GM23338 (cell line): ENCODE measurements at regions not wholly inside any gene's neighbourhood (a gene's known extent, or its start where the extent isn't known, plus 50 kb on each side); places are given as distances from the start of the nearest gene placed in this dataset.

ENCODE experiments used
- ATAC-seq: fragments of 200-7000 bp; cut with Tn5 transposase; 3 replicates; pipeline ENCODE4 v1.9.1; 2020
- DNase-seq: peaks from one replicate; pipeline ENCODE4 v3.0.0-alpha.2; 2015; ENCODE audit warnings: low spot score
- H2AFZ ChIP-seq: fragments of 200-600 bp; sonication (generic); 2 replicates; pipeline ENCODE4 v1.8.0; 2016; ENCODE audit warnings: antibody characterized with exemption, mild to moderate bottlenecking, moderate library complexity
- H3F3A ChIP-seq: fragments of 200-600 bp; sonication (generic); replicated peaks from 2 replicates; pipeline ENCODE4 v1.8.0; 2017; ENCODE audit warnings: antibody characterized with exemption, mixed run types, low read depth
- H3K27ac ChIP-seq: fragments of 200-600 bp; sonication (generic); 2 replicates; pipeline ENCODE4 v1.6.1; 2016; ENCODE audit warnings: low read depth
- H3K27me3 ChIP-seq: fragments of 200-600 bp; sonication (generic); 2 replicates; pipeline ENCODE4 v1.8.0; 2016; ENCODE audit warnings: mild to moderate bottlenecking, mixed run types, moderate library complexity; ENCODE audit not compliant: insufficient read depth
- H3K36me3 ChIP-seq: fragments of 200-600 bp; sonication (generic); 2 replicates; pipeline ENCODE4 v1.8.0; 2016; ENCODE audit warnings: mild to moderate bottlenecking; ENCODE audit not compliant: insufficient read depth
- H3K4me1 ChIP-seq: fragments of 200-600 bp; sonication (generic); 2 replicates; pipeline ENCODE4 v1.8.0; 2016; ENCODE audit warnings: mild to moderate bottlenecking, moderate library complexity; ENCODE audit not compliant: insufficient read depth
- H3K4me2 ChIP-seq: fragments of 200-600 bp; sonication (generic); 2 replicates; pipeline ENCODE4 v1.7.1; 2017; ENCODE audit warnings: mixed run types
- H3K4me3 ChIP-seq: fragments of 200-600 bp; sonication (generic); 2 replicates; pipeline ENCODE4 v1.6.1; 2016; ENCODE audit warnings: mixed run types
- H3K79me2 ChIP-seq: fragments of 200-600 bp; sonication (generic); replicated peaks from 2 replicates; pipeline ENCODE4 v1.8.0; 2017; ENCODE audit warnings: mild to moderate bottlenecking; ENCODE audit not compliant: insufficient read depth
- H3K9me2 ChIP-seq: fragments of 200-600 bp; sonication (generic); 2 replicates; pipeline ENCODE4 v1.8.0; 2017; ENCODE audit not compliant: insufficient read depth
- H4K20me1 ChIP-seq: fragments of 200-600 bp; sonication (generic); replicated peaks from 2 replicates; pipeline ENCODE4 v1.8.0; 2017; ENCODE audit warnings: mild to moderate bottlenecking; ENCODE audit not compliant: insufficient read depth
- H3K27ac Mint-ChIP-seq: 2 replicates; pipeline ENCODE4 v1.8.0; 2020; ENCODE audit warnings: inconsistent platforms, mild to moderate bottlenecking, moderate library complexity, mixed read lengths
- H3K27me3 Mint-ChIP-seq: 3 replicates; pipeline ENCODE4 v1.8.0; 2022; ENCODE audit warnings: low read depth, mild to moderate bottlenecking, moderate library complexity, mixed read lengths, inconsistent platforms; ENCODE audit not compliant: insufficient read depth, poor library complexity
- H3K36me3 Mint-ChIP-seq: 3 replicates; pipeline ENCODE4 v1.8.0; 2021; ENCODE audit warnings: low read depth, mild to moderate bottlenecking, inconsistent platforms, moderate library complexity, mixed read lengths
- H3K4me1 Mint-ChIP-seq: 3 replicates; pipeline ENCODE4 v1.8.0; 2020; ENCODE audit warnings: mild to moderate bottlenecking, inconsistent platforms, mixed read lengths
- H3K4me3 Mint-ChIP-seq: 3 replicates; pipeline ENCODE4 v1.8.0; 2021; ENCODE audit warnings: moderate library complexity, mild to moderate bottlenecking, inconsistent platforms, mixed read lengths
- H3K9me3 Mint-ChIP-seq: 3 replicates; pipeline ENCODE4 v1.8.0; 2020; ENCODE audit warnings: moderate library complexity, mild to moderate bottlenecking, inconsistent platforms, mixed read lengths
- CREB1 ChIP-seq: fragments of 250-450 bp; sonication (Bioruptor Pico); IDR thresholded peaks from 2 replicates; pipeline ENCODE4 v1.5.0; 2020; ENCODE audit warnings: low read depth, mild to moderate bottlenecking, moderate library complexity
- EZH2 ChIP-seq: fragments of 200-600 bp; sonication (generic); IDR thresholded peaks from one replicate; pipeline ENCODE4 v1.8.0; 2017; ENCODE audit warnings: antibody characterized with exemption, mild to moderate bottlenecking, low read depth; ENCODE audit not compliant: unreplicated experiment
- EZH2phosphoT487 ChIP-seq: fragments of 200-600 bp; sonication (generic); IDR thresholded peaks from one replicate; pipeline ENCODE4 v1.8.1; 2018; ENCODE audit warnings: antibody characterized with exemption; ENCODE audit not compliant: unreplicated experiment
- JUNB ChIP-seq: IDR thresholded peaks from one replicate; pipeline ENCODE4 v1.6.1; 2016; ENCODE audit warnings: antibody characterized with exemption; ENCODE audit not compliant: unreplicated experiment
- NANOG ChIP-seq: IDR thresholded peaks from 2 replicates; pipeline ENCODE4 v1.6.1; 2016; ENCODE audit warnings: antibody characterized with exemption, borderline replicate concordance
- POLR2AphosphoS5 ChIP-seq: IDR thresholded peaks from 2 replicates; pipeline ENCODE4 v1.6.1; 2016; ENCODE audit warnings: antibody characterized with exemption, low read depth
- REST ChIP-seq: IDR thresholded peaks from one replicate; pipeline ENCODE4 v1.6.1; 2018; ENCODE audit warnings: antibody characterized with exemption; ENCODE audit not compliant: unreplicated experiment
- STAT1 ChIP-seq: IDR thresholded peaks from one replicate; pipeline ENCODE4 v1.6.1; 2016; ENCODE audit warnings: antibody characterized with exemption; ENCODE audit not compliant: unreplicated experiment
- ZNF114 ChIP-seq: fragments of 250-450 bp; sonication (Bioruptor Pico); IDR thresholded peaks from 2 replicates; pipeline ENCODE4 v1.5.0; 2020; ENCODE audit warnings: mild to moderate bottlenecking, moderate library complexity
- ZNF331 ChIP-seq: fragments of 250-450 bp; sonication (Bioruptor Pico); IDR thresholded peaks from 2 replicates; pipeline ENCODE4 v1.5.0; 2020; ENCODE audit warnings: low read depth, mild to moderate bottlenecking, moderate library complexity
- ZNF462 ChIP-seq: fragments of 250-450 bp; sonication (Bioruptor Pico); IDR thresholded peaks from 2 replicates; pipeline ENCODE4 v1.5.0; 2020; ENCODE audit warnings: mild to moderate bottlenecking, moderate library complexity
- TF ChIP-seq, protein P1 (sequence below), 2 experiments: fragments of 200-600 bp in 1 of 2; sonication (generic) in 1 of 2; conservative IDR thresholded peaks; 2 replicates each; pipeline versions ENCODE4 v1.5.1 to v1.6.1; 2016 to 2017; ENCODE audit warnings: antibody characterized with exemption in 2 of 2, low read depth in 2 of 2, mild to moderate bottlenecking in 2 of 2, moderate library complexity in 1 of 2
- TF ChIP-seq, protein P2 (sequence below): IDR thresholded peaks from 2 replicates; pipeline ENCODE4 v1.6.1; 2016; ENCODE audit warnings: antibody characterized with exemption

GRCh38 chr2:175476374-175476773 lies 294.9 kb upstream of the ATP5MC3 start:
- Histone ChIP-seq H3K36me3 (no peaks in the 10 kb centered on the region), H3K4me2 (no peak overlapping the region), H3K27ac (no peak overlapping the region), H2AFZ (no peak overlapping the region), H4K20me1 (no peaks in the 10 kb centered on the region), H3F3A (no peaks in the 10 kb centered on the region), H3K9me2 (no peaks in the 10 kb centered on the region; the same call in 1 of the 2 replicates), H3K27me3 (no peaks in the 10 kb centered on the region), H3K4me1 (peaks cover 6% of the 10 kb centered on the region; the same call in 1 of the 2 replicates), H3K4me3 (no peak overlapping the region), H3K79me2 (no peaks in the 10 kb centered on the region)
- Mint-ChIP-seq H3K9me3 (no peaks in the 10 kb centered on the region; the same call in 2 of the 3 replicates), H3K36me3 (no peaks in the 10 kb centered on the region; the same call in 2 of the 3 replicates), H3K27me3 (peaks cover 3% of the 10 kb centered on the region), H3K27ac (no peak overlapping the region), H3K4me1 (peaks cover 2% of the 10 kb centered on the region; the same call in 2 of the 3 replicates), H3K4me3 (no peak overlapping the region)
- DNase-seq (no peak), ATAC-seq (no peak)
- TF ChIP-seq ZNF114 (no peak), EZH2 (no peak), ZNF331 (CRISPR knock-in tag) (no peak), ZNF462 (CRISPR knock-in tag) (no peak), NANOG (no peak), REST (no peak), EZH2phosphoT487 (no peak), CREB1 (CRISPR knock-in tag) (no peak), STAT1 (no peak), POLR2AphosphoS5 (no peak), JUNB (no peak)
- TF ChIP-seq, protein P1, sequence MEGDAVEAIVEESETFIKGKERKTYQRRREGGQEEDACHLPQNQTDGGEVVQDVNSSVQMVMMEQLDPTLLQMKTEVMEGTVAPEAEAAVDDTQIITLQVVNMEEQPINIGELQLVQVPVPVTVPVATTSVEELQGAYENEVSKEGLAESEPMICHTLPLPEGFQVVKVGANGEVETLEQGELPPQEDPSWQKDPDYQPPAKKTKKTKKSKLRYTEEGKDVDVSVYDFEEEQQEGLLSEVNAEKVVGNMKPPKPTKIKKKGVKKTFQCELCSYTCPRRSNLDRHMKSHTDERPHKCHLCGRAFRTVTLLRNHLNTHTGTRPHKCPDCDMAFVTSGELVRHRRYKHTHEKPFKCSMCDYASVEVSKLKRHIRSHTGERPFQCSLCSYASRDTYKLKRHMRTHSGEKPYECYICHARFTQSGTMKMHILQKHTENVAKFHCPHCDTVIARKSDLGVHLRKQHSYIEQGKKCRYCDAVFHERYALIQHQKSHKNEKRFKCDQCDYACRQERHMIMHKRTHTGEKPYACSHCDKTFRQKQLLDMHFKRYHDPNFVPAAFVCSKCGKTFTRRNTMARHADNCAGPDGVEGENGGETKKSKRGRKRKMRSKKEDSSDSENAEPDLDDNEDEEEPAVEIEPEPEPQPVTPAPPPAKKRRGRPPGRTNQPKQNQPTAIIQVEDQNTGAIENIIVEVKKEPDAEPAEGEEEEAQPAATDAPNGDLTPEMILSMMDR (conservative IDR thresholded peaks at IDR 0.05; ENCODE audit: low read depth in 2 of 2) = no peak
- TF ChIP-seq, protein P2, sequence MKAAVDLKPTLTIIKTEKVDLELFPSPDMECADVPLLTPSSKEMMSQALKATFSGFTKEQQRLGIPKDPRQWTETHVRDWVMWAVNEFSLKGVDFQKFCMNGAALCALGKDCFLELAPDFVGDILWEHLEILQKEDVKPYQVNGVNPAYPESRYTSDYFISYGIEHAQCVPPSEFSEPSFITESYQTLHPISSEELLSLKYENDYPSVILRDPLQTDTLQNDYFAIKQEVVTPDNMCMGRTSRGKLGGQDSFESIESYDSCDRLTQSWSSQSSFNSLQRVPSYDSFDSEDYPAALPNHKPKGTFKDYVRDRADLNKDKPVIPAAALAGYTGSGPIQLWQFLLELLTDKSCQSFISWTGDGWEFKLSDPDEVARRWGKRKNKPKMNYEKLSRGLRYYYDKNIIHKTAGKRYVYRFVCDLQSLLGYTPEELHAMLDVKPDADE = no peak
